Panc1 (cell line): ENCODE measurements at regions not wholly inside any gene's neighbourhood (a gene's known extent, or its start where the extent isn't known, plus 50 kb on each side); places are given as distances from the start of the nearest gene placed in this dataset.
A peak's percentile ranks its signal among the peaks of the same experiment; 100 is the strongest.

Source experiments
- ATAC-seq: fragments of 200-7000 bp; cut with Tn5 transposase; 2 replicates; pipeline ENCODE4 v1.9.1; 2020; ENCODE audit warnings: mild to moderate bottlenecking, moderate library complexity
- BruUV-seq: library from RNA; stranded (reverse); fragments of 400-500 nt; replicated peaks from 2 replicates; lab custom pipeline; 2021; lab: Mats Ljungman, UMichigan
- CTCF ChIA-PET: fragments of 300-600 bp; sonication (Branson Sonifier 250); formaldehyde crosslinking; loops from one replicate; lab custom pipeline; 2022; ENCODE audit warnings: antibody characterized with exemption; lab: Charles Lee
- POLR2A ChIA-PET: fragments of 300-600 bp; sonication (Branson Sonifier 250); formaldehyde crosslinking; loops from one replicate; lab custom pipeline; 2022; ENCODE audit warnings: antibody characterized with exemption; lab: Charles Lee
- DNase-seq: peaks from one replicate; pipeline ENCODE4 v3.0.0-alpha.2; 2010; ENCODE audit warnings: low read depth, low spot score
- H3K27ac ChIP-seq: 2 replicates; pipeline ENCODE4 v1.5.1; 2011; ENCODE audit warnings: mild to moderate bottlenecking, low read length, inconsistent platforms
- H3K27me3 ChIP-seq: fragments of 200-500 bp; sonication (Bioruptor generic); 2 replicates; pipeline ENCODE4 v1.6.0; 2014; ENCODE audit warnings: low read length, inconsistent platforms; ENCODE audit not compliant: control insufficient read depth, insufficient read depth
- H3K36me3 ChIP-seq: fragments of 200-500 bp; sonication (Bioruptor generic); 2 replicates; pipeline ENCODE4 v1.5.1; 2014; ENCODE audit warnings: inconsistent platforms, mild to moderate bottlenecking, low read length, moderate library complexity; ENCODE audit not compliant: control insufficient read depth, insufficient read depth
- H3K4me1 ChIP-seq: 2 replicates; pipeline ENCODE4 v1.5.1; 2011; ENCODE audit warnings: inconsistent platforms, mild to moderate bottlenecking, low read length, moderate library complexity; ENCODE audit not compliant: control insufficient read depth, insufficient read depth
- H3K4me3 ChIP-seq, 2 experiments: 2 replicates each; pipeline ENCODE4 v1.5.1; 2011 to 2012; ENCODE audit warnings: low read depth in 2 of 2, low read length in 2 of 2, mild to moderate bottlenecking in 2 of 2, inconsistent platforms in 1 of 2, moderate library complexity in 1 of 2
- H3K9me3 ChIP-seq: fragments of 200-500 bp; sonication (Bioruptor generic); 2 replicates; pipeline ENCODE4 v1.5.1; 2014; ENCODE audit warnings: low read depth, mild to moderate bottlenecking, inconsistent platforms, low read length, moderate library complexity; ENCODE audit not compliant: control insufficient read depth, insufficient read depth
- CTCF ChIP-seq: fragments of 450-650 bp; IDR thresholded peaks from 2 replicates; pipeline ENCODE4 v1.5.1; 2017; ENCODE audit warnings: mild to moderate bottlenecking
- POLR2AphosphoS5 ChIP-seq: IDR thresholded peaks from 2 replicates; pipeline ENCODE4 v1.6.1; 2012; ENCODE audit warnings: mild to moderate bottlenecking, low read depth, low read length, moderate library complexity
- SIN3A ChIP-seq: IDR thresholded peaks from 2 replicates; pipeline ENCODE4 v1.6.1; 2012; ENCODE audit warnings: low read depth, mild to moderate bottlenecking, low read length, moderate library complexity, borderline replicate concordance; ENCODE audit not compliant: insufficient read depth
- TCF7L2 ChIP-seq: IDR thresholded peaks from 2 replicates; pipeline ENCODE4 v1.6.1; 2011; ENCODE audit warnings: mild to moderate bottlenecking, low read depth, low read length, inconsistent platforms
- in situ Hi-C: cut with HindIII; loops from 2 replicates; pipeline ENCODE4 v1.10.0; 2016; ENCODE audit warnings: low sequenced_read_pairs, low pct_unique_long_range_greater_than_20kb
- intact Hi-C: fragments of 100-400 bp; cut with micrococcal nuclease; formaldehyde crosslinking; loops from one replicate; pipeline ENCODE4 v1.10.0; 2022; ENCODE audit not compliant: unreplicated experiment
- TF ChIP-seq, protein P1 (sequence below), 2 experiments: IDR thresholded peaks; 2 replicates each; pipeline ENCODE4 v1.6.1; 2011 to 2012; ENCODE audit warnings: low read depth in 2 of 2, control low read depth in 1 of 2, low read length in 1 of 2, mild to moderate bottlenecking in 1 of 2, moderate library complexity in 1 of 2; ENCODE audit not compliant: insufficient read depth in 1 of 2

DNA sequence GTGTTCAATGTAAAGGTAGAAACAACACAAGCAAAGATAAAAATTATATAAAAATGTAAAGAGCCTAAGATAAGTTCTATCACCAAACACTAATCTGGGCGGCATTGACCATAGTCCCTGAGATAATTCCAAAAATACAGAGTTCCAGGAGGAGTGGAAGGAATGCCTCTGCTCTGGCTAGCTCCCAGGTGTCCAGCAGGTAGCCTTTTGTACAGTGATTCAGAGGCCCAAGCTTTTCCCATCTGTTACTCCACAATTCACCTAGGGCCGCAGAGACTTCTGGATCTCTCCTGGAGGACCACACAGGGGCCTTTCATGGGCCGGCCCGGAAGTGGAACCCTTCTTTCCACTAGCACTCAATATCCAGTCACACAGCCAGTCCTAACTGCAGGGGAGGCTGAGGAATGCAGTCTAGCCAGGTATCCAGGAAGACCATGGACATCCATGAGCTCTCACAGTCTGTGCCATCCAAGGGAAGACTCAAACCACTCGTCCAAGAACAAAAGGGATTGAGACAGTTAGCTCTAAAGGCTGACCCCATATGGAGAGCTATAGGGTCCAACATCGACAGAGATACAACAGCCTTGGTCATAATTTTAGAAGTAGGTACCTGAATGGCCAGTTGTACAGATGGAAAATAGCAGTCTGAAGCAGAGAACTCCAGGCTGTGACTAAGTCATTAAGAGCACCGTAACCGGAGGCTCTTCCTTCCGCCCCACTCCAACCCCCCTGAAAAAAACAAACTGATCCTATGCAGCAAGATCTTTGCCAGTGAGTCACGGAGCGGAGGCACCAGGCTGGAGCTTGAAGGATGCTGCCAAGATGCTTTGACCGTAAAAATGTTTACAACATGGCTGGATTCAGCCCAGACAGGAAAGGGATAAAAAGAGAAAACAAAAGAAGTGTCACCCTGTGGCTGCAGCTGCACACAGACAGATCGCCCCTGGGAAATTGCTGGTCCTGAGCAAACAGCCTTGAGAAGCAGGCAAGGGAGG lies 204.8 kb downstream of the NUAK1 start:
- POLR2A ChIA-PET, result no interaction called here
- H3K27me3 ChIP-seq, result no peaks in the 10 kb centered on the region
- DNase-seq (no peak), ATAC-seq (peak; percentile 89)
- H3K4me1 ChIP-seq, result peaks cover 16% of the 10 kb centered on the region
- intact Hi-C loops, result no loop called here
- H3K36me3 ChIP-seq, result no peaks in the 10 kb centered on the region
- H3K4me3 ChIP-seq, result no peak overlapping the region
- BruUV-seq, result no TSS peak
- peak; percentile 46; the same call in 1 of the 2 replicates for TF ChIP-seq POLR2AphosphoS5
- TF ChIP-seq, protein P1, sequence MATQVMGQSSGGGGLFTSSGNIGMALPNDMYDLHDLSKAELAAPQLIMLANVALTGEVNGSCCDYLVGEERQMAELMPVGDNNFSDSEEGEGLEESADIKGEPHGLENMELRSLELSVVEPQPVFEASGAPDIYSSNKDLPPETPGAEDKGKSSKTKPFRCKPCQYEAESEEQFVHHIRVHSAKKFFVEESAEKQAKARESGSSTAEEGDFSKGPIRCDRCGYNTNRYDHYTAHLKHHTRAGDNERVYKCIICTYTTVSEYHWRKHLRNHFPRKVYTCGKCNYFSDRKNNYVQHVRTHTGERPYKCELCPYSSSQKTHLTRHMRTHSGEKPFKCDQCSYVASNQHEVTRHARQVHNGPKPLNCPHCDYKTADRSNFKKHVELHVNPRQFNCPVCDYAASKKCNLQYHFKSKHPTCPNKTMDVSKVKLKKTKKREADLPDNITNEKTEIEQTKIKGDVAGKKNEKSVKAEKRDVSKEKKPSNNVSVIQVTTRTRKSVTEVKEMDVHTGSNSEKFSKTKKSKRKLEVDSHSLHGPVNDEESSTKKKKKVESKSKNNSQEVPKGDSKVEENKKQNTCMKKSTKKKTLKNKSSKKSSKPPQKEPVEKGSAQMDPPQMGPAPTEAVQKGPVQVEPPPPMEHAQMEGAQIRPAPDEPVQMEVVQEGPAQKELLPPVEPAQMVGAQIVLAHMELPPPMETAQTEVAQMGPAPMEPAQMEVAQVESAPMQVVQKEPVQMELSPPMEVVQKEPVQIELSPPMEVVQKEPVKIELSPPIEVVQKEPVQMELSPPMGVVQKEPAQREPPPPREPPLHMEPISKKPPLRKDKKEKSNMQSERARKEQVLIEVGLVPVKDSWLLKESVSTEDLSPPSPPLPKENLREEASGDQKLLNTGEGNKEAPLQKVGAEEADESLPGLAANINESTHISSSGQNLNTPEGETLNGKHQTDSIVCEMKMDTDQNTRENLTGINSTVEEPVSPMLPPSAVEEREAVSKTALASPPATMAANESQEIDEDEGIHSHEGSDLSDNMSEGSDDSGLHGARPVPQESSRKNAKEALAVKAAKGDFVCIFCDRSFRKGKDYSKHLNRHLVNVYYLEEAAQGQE (IDR thresholded peaks at IDR 0.05; ENCODE audit: insufficient read depth in 1 of 2, low read depth in 2 of 2, low read length in 1 of 2), result no peak
- TF ChIP-seq TCF7L2, result peak; percentile 43; the same call in 1 of the 2 replicates
- no peak for TF ChIP-seq SIN3A
- CTCF ChIA-PET, result no interaction called here
- no peaks in the 10 kb centered on the region for H3K9me3 ChIP-seq
- H3K27ac ChIP-seq, result peak overlapping the region; percentile 80
- in situ Hi-C loops, result no loop called here

DNA sequence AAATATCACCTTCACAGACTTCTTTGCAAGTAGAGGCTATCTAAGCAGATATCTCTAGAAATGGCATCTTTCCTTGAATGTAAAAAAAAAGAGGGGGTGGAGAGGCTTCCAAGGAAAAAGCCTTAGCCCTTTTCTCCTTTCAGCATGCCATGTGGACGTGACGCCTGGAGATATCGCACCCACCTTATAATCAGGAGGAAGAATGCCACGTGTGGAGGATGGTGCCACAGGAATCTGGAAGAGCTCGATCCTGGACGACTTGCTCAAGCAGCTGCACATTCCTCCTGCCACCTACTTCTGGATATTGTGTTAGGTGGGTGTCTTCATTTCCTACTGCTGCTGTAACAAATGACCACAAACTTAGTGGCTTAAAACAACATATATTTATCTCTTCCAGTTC lies 203.6 kb downstream of the NUAK1 start:
- DNase-seq (no peak), ATAC-seq (no peak)
- ChIA-PET CTCF (no interaction called here), POLR2A (no interaction called here)
- Histone ChIP-seq H3K27me3 (no peaks in the 10 kb centered on the region), H3K36me3 (no peaks in the 10 kb centered on the region), H3K4me1 (peaks cover 16% of the 10 kb centered on the region), H3K4me3 (no peak overlapping the region), H3K27ac (peak overlapping the region; percentile 80), H3K9me3 (no peaks in the 10 kb centered on the region)
- TF ChIP-seq TCF7L2 (no peak), CTCF (no peak), POLR2AphosphoS5 (no peak)
- TF ChIP-seq, protein P1 (IDR thresholded peaks at IDR 0.05; ENCODE audit: insufficient read depth in 1 of 2, low read depth in 2 of 2, low read length in 1 of 2), result no peak
- no TSS peak for BruUV-seq
- in situ Hi-C loops (no loop called here), intact Hi-C loops (no loop called here)
